NCI-H1417 (cell line): ENCODE measurements at regions not wholly inside any gene's neighbourhood (a gene's known extent, or its start where the extent isn't known, plus 50 kb on each side); places are given as distances from the start of the nearest gene placed in this dataset.
A peak's percentile ranks its signal among the peaks of the same experiment; 100 is the strongest.
"Not testable (repeated sequence)": the region's sequence is repeated elsewhere in the genome, so short reads cannot be mapped to it uniquely, and the experiment has no call there.

ENCODE experiments used
- DNase-seq, 3 experiments: peaks; one replicate each; lab custom pipeline; 2025; lab: John Stamatoyannopoulos, UW

- no peak for DNase-seq
Observed at GRCh38 chr12:94916663-94917062, 86.8 kb downstream of the NDUFA12 start.

- no peak for DNase-seq
Observed at GRCh38 chr12:94909663-94910062, 93.8 kb downstream of the NDUFA12 start.

- not testable (repeated sequence) for DNase-seq
Observed at GRCh38 chr12:94905749-94906148, 97.7 kb downstream of the NDUFA12 start.

- no peak for DNase-seq
Observed at GRCh38 chr12:94900496-94900895, 103.0 kb downstream of the NDUFA12 start.

GRCh38 chr12:94898388-94898787 lies 105.1 kb downstream of the NDUFA12 start:
- peak in 1 of 3 experiments; percentile 9 for DNase-seq

GRCh38 chr12:94892544-94893267 lies 110.8 kb downstream of the NDUFA12 start:
- DNase-seq: no peak

GRCh38 chr12:94889445-94890210 lies 113.9 kb downstream of the NDUFA12 start:
- no peak for DNase-seq

- DNase-seq: no peak
Observed at GRCh38 chr12:94879542-94879941, 124.0 kb downstream of the NDUFA12 start.

GRCh38 chr12:94875525-94875924 lies 128.0 kb downstream of the NDUFA12 start:
- DNase-seq: peak; percentile 33 to 77 (median 41)

- peak in 1 of 3 experiments; percentile 31 for DNase-seq
Observed at GRCh38 chr12:94874518-94875302, 128.8 kb downstream of the NDUFA12 start.

GRCh38 chr12:94873734-94874517 lies 129.6 kb downstream of the NDUFA12 start:
- DNase-seq: no peak

- DNase-seq: peak; percentile 11 to 74 (median 72)
Observed at GRCh38 chr12:94872971-94873733, 130.3 kb downstream of the NDUFA12 start.

- no peak for DNase-seq
Observed at GRCh38 chr12:94872671-94872970, 130.9 kb downstream of the NDUFA12 start.

GRCh38 chr12:94872007-94872653 lies 131.4 kb downstream of the NDUFA12 start:
- DNase-seq: no peak

- DNase-seq: no peak
Observed at GRCh38 chr12:94870511-94870910, 133.0 kb downstream of the NDUFA12 start.

- DNase-seq: no peak
Observed at GRCh38 chr12:94868161-94868560, 135.3 kb downstream of the NDUFA12 start.

GRCh38 chr12:94867066-94867855 lies 136.2 kb downstream of the NDUFA12 start:
- no peak for DNase-seq

GRCh38 chr12:94864987-94865386 lies 138.5 kb downstream of the NDUFA12 start:
- peak in 1 of 3 experiments; percentile 33 for DNase-seq

GRCh38 chr12:94863321-94864035 lies 140.0 kb downstream of the NDUFA12 start:
- no peak for DNase-seq
